H1 (cell line): ENCODE measurements at regions not wholly inside any gene's neighbourhood (a gene's known extent, or its start where the extent isn't known, plus 50 kb on each side); places are given as distances from the start of the nearest gene placed in this dataset.

Experiments used
- BCL11A ChIP-seq, 2 experiments: IDR thresholded peaks; one replicate each; pipeline ENCODE4 v1.6.1; 2011; ENCODE audit warnings: low read depth in 2 of 2, low read length in 2 of 2, mild to moderate bottlenecking in 2 of 2
- CEBPB ChIP-seq: IDR thresholded peaks from 2 replicates; pipeline ENCODE4 v1.6.1; 2012; ENCODE audit warnings: low read depth, low read length
- CHD1 ChIP-seq: IDR thresholded peaks from 2 replicates; pipeline ENCODE4 v1.6.1; 2012; ENCODE audit warnings: low read depth, low read length, improper control_type of control experiment
- POLR2AphosphoS5 ChIP-seq: IDR thresholded peaks from 2 replicates; pipeline ENCODE4 v1.6.1; 2011; ENCODE audit warnings: low read depth, low read length
- RAD21 ChIP-seq, 2 experiments: IDR thresholded peaks in 1 of 2; conservative IDR thresholded peaks in 1 of 2; 2 replicates each; pipeline ENCODE4 v1.6.1; 2011; ENCODE audit warnings: low read depth in 2 of 2, low read length in 2 of 2, improper control_type of control experiment in 1 of 2, inconsistent platforms in 1 of 2, mild to moderate bottlenecking in 1 of 2, moderate library complexity in 1 of 2
- RNF2 ChIP-seq: fragments of 200-900, 300-1000 bp; sonication (generic); IDR thresholded peaks from 2 replicates; pipeline ENCODE4 v1.7.1; 2016; ENCODE audit warnings: borderline replicate concordance, low read depth, mild to moderate bottlenecking, antibody characterized with exemption, low read length; ENCODE audit not compliant: poor library complexity, severe bottlenecking; ENCODE audit errors: missing control alignments
- SIN3A ChIP-seq, 2 experiments: IDR thresholded peaks in 1 of 2; conservative IDR thresholded peaks in 1 of 2; 2 replicates each; pipeline ENCODE4 v1.6.1; 2011 to 2012; ENCODE audit warnings: low read length in 2 of 2, improper control_type of control experiment in 1 of 2, low read depth in 1 of 2, mild to moderate bottlenecking in 1 of 2
- SP1 ChIP-seq: IDR thresholded peaks from 2 replicates; pipeline ENCODE4 v1.6.1; 2011; ENCODE audit warnings: low read depth, low read length
- SP2 ChIP-seq: IDR thresholded peaks from 2 replicates; pipeline ENCODE4 v1.6.1; 2012; ENCODE audit warnings: mild to moderate bottlenecking, low read length, inconsistent platforms
- TF ChIP-seq, protein P1 (sequence below), 3 experiments: IDR thresholded peaks; 1 replicate in 2 of 3; 2 replicates in 1 of 3; pipeline versions ENCODE4 v1.5.1 to v1.6.1; 2011; ENCODE audit warnings: low read length in 3 of 3, mild to moderate bottlenecking in 3 of 3, inconsistent platforms in 2 of 3, low read depth in 1 of 3, moderate library complexity in 1 of 3; ENCODE audit not compliant: insufficient read depth in 1 of 3; ENCODE audit errors: control extremely low read depth in 1 of 3
- TF ChIP-seq, protein P2 (sequence below): IDR thresholded peaks from 2 replicates; pipeline ENCODE4 v1.6.1; 2012; ENCODE audit warnings: inconsistent platforms

DNA sequence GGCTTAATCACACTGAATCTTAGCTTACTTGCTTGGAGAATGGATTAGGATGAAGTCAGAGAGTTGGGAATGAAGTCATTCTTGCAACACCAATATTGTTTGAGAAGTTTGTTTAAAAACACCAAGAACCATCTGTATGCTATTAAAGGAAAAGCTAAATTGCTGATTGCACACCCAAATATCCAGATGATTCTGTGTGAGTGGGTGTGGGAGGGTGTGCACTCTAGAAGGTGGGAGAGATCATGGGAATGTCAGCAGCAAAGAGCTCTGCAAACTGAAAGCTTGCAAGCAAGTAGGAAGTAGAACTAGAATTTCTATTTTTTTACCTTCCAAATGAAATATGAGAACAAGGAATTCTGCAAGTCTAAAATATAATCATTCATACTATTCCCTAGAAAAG, 364.9 kb downstream of the NR2F2 start:
- TF ChIP-seq SP2: no peak
- TF ChIP-seq, protein P1, sequence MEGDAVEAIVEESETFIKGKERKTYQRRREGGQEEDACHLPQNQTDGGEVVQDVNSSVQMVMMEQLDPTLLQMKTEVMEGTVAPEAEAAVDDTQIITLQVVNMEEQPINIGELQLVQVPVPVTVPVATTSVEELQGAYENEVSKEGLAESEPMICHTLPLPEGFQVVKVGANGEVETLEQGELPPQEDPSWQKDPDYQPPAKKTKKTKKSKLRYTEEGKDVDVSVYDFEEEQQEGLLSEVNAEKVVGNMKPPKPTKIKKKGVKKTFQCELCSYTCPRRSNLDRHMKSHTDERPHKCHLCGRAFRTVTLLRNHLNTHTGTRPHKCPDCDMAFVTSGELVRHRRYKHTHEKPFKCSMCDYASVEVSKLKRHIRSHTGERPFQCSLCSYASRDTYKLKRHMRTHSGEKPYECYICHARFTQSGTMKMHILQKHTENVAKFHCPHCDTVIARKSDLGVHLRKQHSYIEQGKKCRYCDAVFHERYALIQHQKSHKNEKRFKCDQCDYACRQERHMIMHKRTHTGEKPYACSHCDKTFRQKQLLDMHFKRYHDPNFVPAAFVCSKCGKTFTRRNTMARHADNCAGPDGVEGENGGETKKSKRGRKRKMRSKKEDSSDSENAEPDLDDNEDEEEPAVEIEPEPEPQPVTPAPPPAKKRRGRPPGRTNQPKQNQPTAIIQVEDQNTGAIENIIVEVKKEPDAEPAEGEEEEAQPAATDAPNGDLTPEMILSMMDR (IDR thresholded peaks at IDR 0.05; ENCODE audit: control extremely low read depth in 1 of 3, insufficient read depth in 1 of 3, low read depth in 1 of 3, low read length in 3 of 3): no peak
- TF ChIP-seq POLR2AphosphoS5: no peak
- no peak for TF ChIP-seq CEBPB
- TF ChIP-seq SP1: no peak
- TF ChIP-seq SIN3A (conservative IDR thresholded peaks at IDR 0.05 in 1 of 2, IDR thresholded peaks at IDR 0.05 in 1 of 2; ENCODE audit: low read depth in 1 of 2, low read length in 2 of 2): no peak
- no peak for TF ChIP-seq CHD1
- TF ChIP-seq, protein P2, sequence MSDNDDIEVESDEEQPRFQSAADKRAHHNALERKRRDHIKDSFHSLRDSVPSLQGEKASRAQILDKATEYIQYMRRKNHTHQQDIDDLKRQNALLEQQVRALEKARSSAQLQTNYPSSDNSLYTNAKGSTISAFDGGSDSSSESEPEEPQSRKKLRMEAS: no peak
- no peak for TF ChIP-seq BCL11A (IDR thresholded peaks at IDR 0.05; ENCODE audit: low read depth in 2 of 2, low read length in 2 of 2)
- no peak for TF ChIP-seq RNF2
- TF ChIP-seq RAD21 (IDR thresholded peaks at IDR 0.05 in 1 of 2, conservative IDR thresholded peaks at IDR 0.05 in 1 of 2; ENCODE audit: low read depth in 2 of 2, low read length in 2 of 2): no peak
